HCT116 (cell line): ENCODE measurements at regions not wholly inside any gene's neighbourhood (a gene's known extent, or its start where the extent isn't known, plus 50 kb on each side); places are given as distances from the start of the nearest gene placed in this dataset.

ENCODE experiments used
- ATAC-seq: fragments of 200-7000 bp; cut with Tn5 transposase; 2 replicates; pipeline ENCODE4 v1.9.1; 2020; ENCODE audit warnings: mild to moderate bottlenecking, moderate library complexity
- BruUV-seq: library from RNA; stranded (reverse); fragments of 400-500 nt; replicated peaks from 2 replicates; lab custom pipeline; 2021; lab: Mats Ljungman, UMichigan
- CTCF ChIA-PET: fragments of 300-600 bp; sonication (Branson Sonifier 250); formaldehyde crosslinking; loops from one replicate; lab custom pipeline; 2021; ENCODE audit warnings: antibody characterized with exemption; lab: Charles Lee
- POLR2A ChIA-PET: fragments of 300-600, 350-600 bp; sonication (Branson Sonifier 250); formaldehyde crosslinking; loops from one replicate; lab custom pipeline; 2021; ENCODE audit warnings: antibody characterized with exemption; lab: Charles Lee
- RAD21 ChIA-PET, 2 experiments: fragments of 300-600 bp; sonication (Branson Sonifier 250); formaldehyde crosslinking; loops; one replicate each; lab custom pipeline; 2023; ENCODE audit warnings: low total read pairs in 2 of 2; ENCODE audit not compliant: uncharacterized antibody in 2 of 2, unreplicated experiment in 2 of 2, low non-redundant PET in 1 of 2; lab: Charles Lee
- DNase-seq: peaks from one replicate; pipeline ENCODE4 v3.0.0-alpha.2; 2010; ENCODE audit warnings: low read depth, low spot score
- H2AFZ ChIP-seq: fragments of 200-600 bp; shearing (Covaris generic), sonication (generic); 2 replicates; pipeline ENCODE4 v1.6.1; 2017; ENCODE audit warnings: low read depth, mixed run types, mixed read lengths, antibody characterized with exemption, low read length; ENCODE audit not compliant: poor library complexity, severe bottlenecking
- H3K27ac ChIP-seq: 2 replicates; pipeline ENCODE4 v1.5.1; 2012; ENCODE audit warnings: low read depth, low read length
- H3K27me3 ChIP-seq: fragments of 200-600 bp; sonication (generic); 2 replicates; pipeline ENCODE4 v1.6.1; 2016; ENCODE audit warnings: mixed run types, low read length, mixed read lengths; ENCODE audit not compliant: insufficient read depth
- H3K36me3 ChIP-seq, 2 experiments: fragments of 200-500 bp in 1 of 2; fragments of 200-600 bp in 1 of 2; sonication (Bioruptor generic) in 1 of 2; sonication (generic) in 1 of 2; 2 replicates each; pipeline versions ENCODE4 v1.5.1 to v1.6.1; 2014 to 2016; ENCODE audit warnings: low read length in 2 of 2, inconsistent platforms in 1 of 2, mixed read lengths in 1 of 2, mixed run types in 1 of 2; ENCODE audit not compliant: insufficient read depth in 2 of 2, control insufficient read depth in 1 of 2
- H3K4me1 ChIP-seq, 2 experiments: fragments of 200-600 bp in 1 of 2; sonication (generic) in 1 of 2; 2 replicates each; pipeline versions ENCODE4 v1.5.1 to v1.6.1; 2012 to 2017; ENCODE audit warnings: low read length in 2 of 2, inconsistent platforms in 1 of 2, mild to moderate bottlenecking in 1 of 2, mixed read lengths in 1 of 2, mixed run types in 1 of 2, moderate library complexity in 1 of 2; ENCODE audit not compliant: insufficient read depth in 2 of 2, control insufficient read depth in 1 of 2
- H3K4me2 ChIP-seq: fragments of 200-600 bp; sonication (generic); 2 replicates; pipeline ENCODE4 v1.6.1; 2017; ENCODE audit warnings: mixed run types, low read length, mixed read lengths
- H3K4me3 ChIP-seq, 2 experiments: fragments of 200-600 bp in 1 of 2; sonication (generic) in 1 of 2; replicated peaks in 1 of 2; 2 replicates each; pipeline ENCODE4 v1.5.1; 2011 to 2016; ENCODE audit warnings: low read length in 2 of 2, control low read depth in 1 of 2, low read depth in 1 of 2, mild to moderate bottlenecking in 1 of 2, mixed read lengths in 1 of 2, mixed run types in 1 of 2
- H3K79me2 ChIP-seq: fragments of 200-600 bp; sonication (generic); 2 replicates; pipeline ENCODE4 v1.6.1; 2017; ENCODE audit warnings: mild to moderate bottlenecking, mixed run types, low read length, moderate library complexity, mixed read lengths; ENCODE audit not compliant: insufficient read depth
- H3K9ac ChIP-seq: fragments of 200-600 bp; sonication (generic); 2 replicates; pipeline ENCODE4 v1.6.1; 2016; ENCODE audit warnings: low read length, mixed read lengths
- H3K9me2 ChIP-seq: fragments of 200-600 bp; sonication (generic), shearing (Covaris generic); 2 replicates; pipeline ENCODE4 v1.6.1; 2017; ENCODE audit warnings: mixed run types, mild to moderate bottlenecking, moderate library complexity; ENCODE audit not compliant: insufficient read depth
- H3K9me3 ChIP-seq, 2 experiments: fragments of 200-500 bp in 1 of 2; fragments of 200-600 bp in 1 of 2; sonication (Bioruptor generic) in 1 of 2; sonication (generic) in 1 of 2; 2 replicates each; pipeline ENCODE4 v1.6.1; 2014 to 2017; ENCODE audit warnings: low read length in 2 of 2, mixed read lengths in 2 of 2, inconsistent platforms in 1 of 2, low read depth in 1 of 2, mild to moderate bottlenecking in 1 of 2, mixed run types in 1 of 2, moderate library complexity in 1 of 2; ENCODE audit not compliant: control insufficient read depth in 1 of 2, insufficient read depth in 1 of 2
- H4K20me1 ChIP-seq: fragments of 200-600 bp; sonication (generic), shearing (Covaris generic); 2 replicates; pipeline ENCODE4 v1.6.1; 2017; ENCODE audit warnings: mixed run types, mild to moderate bottlenecking, moderate library complexity; ENCODE audit not compliant: insufficient read depth
- CBX3 ChIP-seq: IDR thresholded peaks from 2 replicates; pipeline ENCODE4 v1.6.1; 2012; ENCODE audit warnings: low read depth
- EGR1 ChIP-seq: IDR thresholded peaks from 2 replicates; pipeline ENCODE4 v1.6.1; 2012; ENCODE audit warnings: low read depth
- EZH2phosphoT487 ChIP-seq: fragments of 200-600 bp; IDR thresholded peaks from 2 replicates; pipeline ENCODE4 v1.6.1; 2018; ENCODE audit warnings: antibody characterized with exemption, borderline replicate concordance
- FOSL1 ChIP-seq: IDR thresholded peaks from 2 replicates; pipeline ENCODE4 v1.6.1; 2012; ENCODE audit warnings: low read depth
- JUND ChIP-seq: IDR thresholded peaks from 2 replicates; pipeline ENCODE4 v1.6.1; 2012
- POLR2A ChIP-seq: IDR thresholded peaks from 2 replicates; pipeline ENCODE4 v1.7.0; 2011; ENCODE audit warnings: borderline replicate concordance; ENCODE audit not compliant: insufficient read depth, insufficient read length; ENCODE audit errors: extremely low read depth
- POLR2AphosphoS5 ChIP-seq: IDR thresholded peaks from 2 replicates; pipeline ENCODE4 v1.6.1; 2011; ENCODE audit warnings: mild to moderate bottlenecking, low read depth, low read length, moderate library complexity
- SIN3A ChIP-seq: IDR thresholded peaks from 2 replicates; pipeline ENCODE4 v1.6.1; 2012; ENCODE audit warnings: low read depth
- SP1 ChIP-seq: IDR thresholded peaks from 2 replicates; pipeline ENCODE4 v1.6.1; 2012; ENCODE audit warnings: low read depth
- SRF ChIP-seq: IDR thresholded peaks from 2 replicates; pipeline ENCODE4 v1.6.1; 2012; ENCODE audit warnings: low read depth
- TCF7L2 ChIP-seq: IDR thresholded peaks from 2 replicates; pipeline ENCODE4 v1.7.0; 2011; ENCODE audit warnings: borderline replicate concordance, inconsistent platforms; ENCODE audit not compliant: insufficient read depth, insufficient read length; ENCODE audit errors: extremely low read depth
- YY1 ChIP-seq: IDR thresholded peaks from 2 replicates; pipeline ENCODE4 v1.6.1; 2011; ENCODE audit warnings: low read length, low read depth, moderate library complexity, mild to moderate bottlenecking; ENCODE audit not compliant: insufficient replicate concordance; ENCODE audit errors: extremely low read depth
- ZBTB33 ChIP-seq: IDR thresholded peaks from 2 replicates; pipeline ENCODE4 v1.6.1; 2011; ENCODE audit warnings: mild to moderate bottlenecking, low read length, moderate library complexity; ENCODE audit not compliant: insufficient replicate concordance; ENCODE audit errors: extremely low read depth
- ZFX ChIP-seq: fragments of 450-650 bp; IDR thresholded peaks from 2 replicates; pipeline ENCODE4 v1.6.1; 2017
- ZNF274 ChIP-seq: fragments of 200-500 bp; sonication (Bioruptor generic); IDR thresholded peaks from 2 replicates; pipeline ENCODE4 v1.6.1; 2014; ENCODE audit warnings: mild to moderate bottlenecking, low read depth, low read length, inconsistent platforms
- intact Hi-C: fragments of 100-400 bp; cut with micrococcal nuclease; formaldehyde crosslinking; loops from 2 replicates; pipeline ENCODE4 v1.10.0; 2022
- TF ChIP-seq, protein P1 (sequence below): IDR thresholded peaks from 2 replicates; pipeline ENCODE4 v1.6.1; 2012; ENCODE audit warnings: low read depth
- TF ChIP-seq, protein P2 (sequence below): IDR thresholded peaks from 2 replicates; pipeline ENCODE4 v1.6.1; 2012
- TF ChIP-seq, protein P3 (sequence below): IDR thresholded peaks from 2 replicates; pipeline ENCODE4 v1.6.1; 2012

GRCh38 chr15:68508485-68509189, 70.2 kb upstream of the CORO2B start:
- ATAC-seq = no peak
- intact Hi-C loops = no loop called here
- no peak for DNase-seq
- RAD21 ChIA-PET = no interaction called here
- Histone ChIP-seq H3K9ac (no peak overlapping the region), H3K27ac (no peak overlapping the region), H4K20me1 (no peaks in the 10 kb centered on the region), H3K4me2 (no peak overlapping the region), H3K9me2 (no peaks in the 10 kb centered on the region), H3K79me2 (no peaks in the 10 kb centered on the region), H2AFZ (no peak overlapping the region), H3K36me3 (no peaks in the 10 kb centered on the region), H3K4me3 (no peak overlapping the region), H3K9me3 (no peaks in the 10 kb centered on the region), H3K4me1 (no peaks in the 10 kb centered on the region), H3K27me3 (no peaks in the 10 kb centered on the region)
- CTCF ChIA-PET = no interaction called here
- TF ChIP-seq ZBTB33 (no peak), EZH2phosphoT487 (no peak), JUND (no peak), POLR2AphosphoS5 (no peak), SRF (no peak), SP1 (no peak), TCF7L2 (no peak), SIN3A (no peak), EGR1 (no peak), ZNF274 (no peak), YY1 (no peak), CBX3 (no peak), FOSL1 (no peak), ZFX (no peak), POLR2A (no peak)
- TF ChIP-seq, protein P1, sequence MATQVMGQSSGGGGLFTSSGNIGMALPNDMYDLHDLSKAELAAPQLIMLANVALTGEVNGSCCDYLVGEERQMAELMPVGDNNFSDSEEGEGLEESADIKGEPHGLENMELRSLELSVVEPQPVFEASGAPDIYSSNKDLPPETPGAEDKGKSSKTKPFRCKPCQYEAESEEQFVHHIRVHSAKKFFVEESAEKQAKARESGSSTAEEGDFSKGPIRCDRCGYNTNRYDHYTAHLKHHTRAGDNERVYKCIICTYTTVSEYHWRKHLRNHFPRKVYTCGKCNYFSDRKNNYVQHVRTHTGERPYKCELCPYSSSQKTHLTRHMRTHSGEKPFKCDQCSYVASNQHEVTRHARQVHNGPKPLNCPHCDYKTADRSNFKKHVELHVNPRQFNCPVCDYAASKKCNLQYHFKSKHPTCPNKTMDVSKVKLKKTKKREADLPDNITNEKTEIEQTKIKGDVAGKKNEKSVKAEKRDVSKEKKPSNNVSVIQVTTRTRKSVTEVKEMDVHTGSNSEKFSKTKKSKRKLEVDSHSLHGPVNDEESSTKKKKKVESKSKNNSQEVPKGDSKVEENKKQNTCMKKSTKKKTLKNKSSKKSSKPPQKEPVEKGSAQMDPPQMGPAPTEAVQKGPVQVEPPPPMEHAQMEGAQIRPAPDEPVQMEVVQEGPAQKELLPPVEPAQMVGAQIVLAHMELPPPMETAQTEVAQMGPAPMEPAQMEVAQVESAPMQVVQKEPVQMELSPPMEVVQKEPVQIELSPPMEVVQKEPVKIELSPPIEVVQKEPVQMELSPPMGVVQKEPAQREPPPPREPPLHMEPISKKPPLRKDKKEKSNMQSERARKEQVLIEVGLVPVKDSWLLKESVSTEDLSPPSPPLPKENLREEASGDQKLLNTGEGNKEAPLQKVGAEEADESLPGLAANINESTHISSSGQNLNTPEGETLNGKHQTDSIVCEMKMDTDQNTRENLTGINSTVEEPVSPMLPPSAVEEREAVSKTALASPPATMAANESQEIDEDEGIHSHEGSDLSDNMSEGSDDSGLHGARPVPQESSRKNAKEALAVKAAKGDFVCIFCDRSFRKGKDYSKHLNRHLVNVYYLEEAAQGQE = no peak
- TF ChIP-seq, protein P2, sequence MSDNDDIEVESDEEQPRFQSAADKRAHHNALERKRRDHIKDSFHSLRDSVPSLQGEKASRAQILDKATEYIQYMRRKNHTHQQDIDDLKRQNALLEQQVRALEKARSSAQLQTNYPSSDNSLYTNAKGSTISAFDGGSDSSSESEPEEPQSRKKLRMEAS = no peak
- TF ChIP-seq, protein P3, sequence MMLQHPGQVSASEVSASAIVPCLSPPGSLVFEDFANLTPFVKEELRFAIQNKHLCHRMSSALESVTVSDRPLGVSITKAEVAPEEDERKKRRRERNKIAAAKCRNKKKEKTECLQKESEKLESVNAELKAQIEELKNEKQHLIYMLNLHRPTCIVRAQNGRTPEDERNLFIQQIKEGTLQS = no peak
- POLR2A ChIA-PET = no interaction called here
- BruUV-seq = no TSS peak
